ENCODE measurements at regions not wholly inside any gene's neighbourhood (a gene's known extent, or its start where the extent isn't known, plus 50 kb on each side); places are given as distances from the start of the nearest gene placed in this dataset.

DNA sequence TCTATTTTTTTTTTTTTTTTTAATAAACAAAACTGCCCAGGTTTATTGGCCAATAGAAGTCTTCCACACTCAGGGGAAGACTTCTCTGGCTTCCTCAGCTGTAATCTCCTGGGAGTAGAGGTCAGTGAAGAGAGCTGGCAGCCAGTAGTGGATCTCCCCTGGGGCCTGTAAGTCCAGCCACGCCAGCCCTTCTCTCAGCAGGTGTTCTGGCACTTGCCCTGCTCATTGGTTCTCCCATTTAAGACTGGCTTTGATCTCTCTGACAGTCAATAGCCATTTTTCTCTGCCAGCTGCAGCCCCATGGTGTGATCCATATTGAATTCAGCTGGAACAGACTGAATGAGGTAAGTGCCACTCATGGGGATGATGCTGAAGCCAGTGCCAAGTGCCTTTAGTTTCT lies 170.6 kb upstream of the SPHKAP start:
- DNase-seq (ENCODE audit: low read depth, low spot score) = no peak

DNA sequence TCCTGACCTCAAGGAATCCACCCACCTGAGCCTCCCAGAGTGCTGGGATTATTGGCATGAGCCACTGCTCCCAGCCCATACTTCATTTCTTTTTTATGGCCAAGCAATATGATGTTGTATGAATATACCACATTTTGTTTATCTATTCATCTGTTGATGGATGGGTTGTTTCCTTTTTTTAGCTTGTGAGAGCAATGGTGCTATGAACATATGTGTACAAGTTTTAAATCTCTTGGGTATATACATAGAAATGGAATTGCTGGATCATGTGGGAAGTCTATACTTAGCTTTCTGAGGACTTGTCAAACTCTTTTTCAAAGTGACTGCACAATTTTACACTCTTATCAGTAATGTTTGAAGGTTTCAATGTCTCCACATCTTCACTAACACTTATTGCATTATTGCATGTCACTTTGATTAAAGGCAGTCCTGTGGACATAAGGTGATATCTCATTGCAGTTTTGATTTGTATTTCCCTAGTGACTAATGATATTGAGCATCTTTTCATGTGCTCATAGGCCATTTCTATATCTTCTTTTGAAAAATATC lies 167.1 kb upstream of the SPHKAP start:
- no peak for DNase-seq (ENCODE audit: low read depth, low spot score)

GRCh38 chr2:228344531-228344930 lies 163.0 kb upstream of the SPHKAP start:
- no peak for DNase-seq (ENCODE audit: low read depth, low spot score)

GRCh38 chr2:228339525-228339924 lies 158.0 kb upstream of the SPHKAP start:
- no peak for DNase-seq (ENCODE audit: low read depth, low spot score)

DNA sequence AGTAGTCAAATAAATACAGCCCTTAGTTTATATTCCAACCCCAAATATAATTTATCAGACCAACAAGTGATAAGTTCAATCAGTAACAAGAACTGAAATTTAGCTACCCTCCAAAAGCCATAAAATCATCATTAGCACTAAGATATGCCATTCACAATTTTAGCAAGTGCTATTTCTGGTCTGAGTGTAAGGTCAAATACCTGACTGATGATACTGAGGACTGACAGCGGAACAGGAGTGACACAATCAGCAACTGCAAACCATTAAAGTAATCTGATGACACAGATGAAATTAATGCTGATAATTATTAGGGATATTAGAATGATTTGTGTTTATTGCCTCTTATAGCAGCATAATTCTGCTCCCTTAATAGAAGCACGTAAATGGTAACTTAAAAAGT lies 152.7 kb upstream of the SPHKAP start:
- no peak for DNase-seq (ENCODE audit: low read depth, low spot score)

GRCh38 chr2:228329282-228329681 lies 147.8 kb upstream of the SPHKAP start:
- no peak for DNase-seq (ENCODE audit: low read depth, low spot score)

DNA sequence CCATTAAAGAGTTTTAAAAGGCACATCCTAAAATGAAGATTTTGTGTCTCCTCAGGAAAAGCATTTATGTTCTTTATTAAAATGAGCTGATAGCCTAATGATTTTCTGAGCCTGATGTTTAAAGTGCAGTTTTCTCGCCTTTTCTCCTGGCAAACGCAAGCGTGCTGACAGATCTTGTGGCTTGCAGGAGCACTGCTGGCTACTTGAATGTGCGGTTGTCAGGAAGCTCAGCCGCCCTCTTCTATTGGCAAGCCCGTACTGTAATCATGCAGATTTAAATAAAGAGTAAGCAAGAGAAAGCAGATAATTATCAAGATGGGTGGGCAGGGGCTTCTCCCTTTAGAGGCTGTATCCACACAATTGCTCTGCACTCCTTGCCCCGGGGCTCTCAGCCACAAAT lies 139.5 kb upstream of the SPHKAP start:
- DNase-seq (ENCODE audit: low read depth, low spot score) = no peak

GRCh38 chr2:228318218-228318617 lies 136.7 kb upstream of the SPHKAP start:
- DNase-seq (ENCODE audit: low read depth, low spot score) = peak; percentile 12

DNA sequence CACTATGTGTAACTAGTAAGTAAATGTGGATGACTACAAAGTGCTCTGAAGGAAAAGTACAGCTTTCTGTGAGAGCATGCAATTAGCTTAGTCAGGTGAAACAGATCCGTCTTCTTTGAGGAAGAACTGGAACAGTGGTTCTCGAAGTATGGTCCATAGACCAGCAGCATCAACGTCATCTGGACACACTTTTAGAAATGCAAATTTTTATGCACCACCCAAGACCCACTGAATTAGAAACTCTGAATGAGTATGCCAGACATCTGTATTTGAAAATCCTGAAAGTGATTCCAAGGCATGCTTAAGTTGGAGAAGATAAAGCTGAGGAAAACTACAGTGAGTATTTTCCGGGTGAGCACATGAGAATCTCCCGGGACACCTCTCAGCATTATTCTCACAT lies 130.7 kb upstream of the SPHKAP start:
- DNase-seq (ENCODE audit: low read depth, low spot score) = no peak

GRCh38 chr2:228303960-228304359 lies 122.5 kb upstream of the SPHKAP start:
- no peak for DNase-seq (ENCODE audit: low read depth, low spot score)

GRCh38 chr2:228283491-228284171 lies 102.1 kb upstream of the SPHKAP start:
- no peak for DNase-seq (ENCODE audit: low read depth, low spot score)

DNA sequence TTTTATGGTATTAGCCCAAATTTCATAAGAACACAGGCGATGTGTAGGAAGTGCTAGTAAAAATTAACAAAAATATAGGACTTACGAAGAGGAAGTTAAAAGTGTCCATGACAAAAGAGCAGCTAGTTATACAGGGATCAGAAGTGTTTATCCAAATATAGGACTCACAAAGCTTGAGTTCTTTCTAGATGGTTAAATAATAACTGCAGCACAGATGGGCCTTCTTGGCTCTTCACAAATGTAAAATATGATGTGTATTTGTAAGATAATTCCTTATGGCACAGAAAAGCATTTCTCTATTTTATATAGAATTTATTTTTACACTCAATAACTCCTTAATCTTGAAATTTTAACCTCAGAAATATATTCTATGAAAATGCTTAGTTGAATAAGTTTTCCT lies 100.9 kb upstream of the SPHKAP start:
- no peak for DNase-seq (ENCODE audit: low read depth, low spot score)

DNA sequence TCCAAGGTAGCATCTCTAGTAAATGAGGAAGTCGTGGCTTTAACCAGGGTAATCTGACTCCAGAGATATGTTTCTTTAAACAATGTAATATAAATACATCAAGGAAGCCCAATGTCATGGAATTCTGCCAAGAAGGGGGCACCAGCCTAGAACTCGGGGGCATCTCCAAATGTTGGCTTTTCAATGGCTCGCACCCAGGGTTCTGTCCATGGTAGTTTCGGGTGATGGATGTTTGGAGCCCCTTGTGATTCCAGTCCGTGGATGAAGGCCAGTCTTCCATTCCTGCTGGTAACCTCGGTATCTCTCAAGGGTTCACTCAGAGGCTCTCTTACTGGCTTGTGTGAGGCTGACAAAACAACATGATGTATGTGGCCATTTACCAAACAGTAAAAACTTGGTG lies 91.7 kb upstream of the SPHKAP start:
- DNase-seq (ENCODE audit: low read depth, low spot score) = no peak

- no peak for DNase-seq (ENCODE audit: low read depth, low spot score)
Observed at GRCh38 chr2:228269351-228269750, 87.9 kb upstream of the SPHKAP start.

DNA sequence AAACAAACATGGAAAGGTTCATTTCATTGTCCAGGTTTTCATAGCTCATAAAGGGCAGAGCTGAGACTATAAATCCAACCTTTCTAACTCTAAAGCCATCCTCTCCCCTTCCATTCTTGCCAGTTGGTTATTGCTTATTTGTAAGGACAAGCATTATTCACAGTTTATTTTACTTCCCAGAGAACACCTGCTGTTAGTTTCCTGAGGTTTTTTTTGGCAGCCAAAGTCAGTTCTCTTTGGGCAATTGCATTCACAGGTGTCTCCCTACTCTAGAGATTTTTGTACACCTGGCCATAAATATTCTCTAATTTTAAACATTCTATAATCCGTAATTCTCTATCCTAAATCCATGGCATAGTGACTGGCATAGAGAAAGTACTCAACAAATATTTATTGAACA lies 87.3 kb upstream of the SPHKAP start:
- DNase-seq (ENCODE audit: low read depth, low spot score) = no peak

DNA sequence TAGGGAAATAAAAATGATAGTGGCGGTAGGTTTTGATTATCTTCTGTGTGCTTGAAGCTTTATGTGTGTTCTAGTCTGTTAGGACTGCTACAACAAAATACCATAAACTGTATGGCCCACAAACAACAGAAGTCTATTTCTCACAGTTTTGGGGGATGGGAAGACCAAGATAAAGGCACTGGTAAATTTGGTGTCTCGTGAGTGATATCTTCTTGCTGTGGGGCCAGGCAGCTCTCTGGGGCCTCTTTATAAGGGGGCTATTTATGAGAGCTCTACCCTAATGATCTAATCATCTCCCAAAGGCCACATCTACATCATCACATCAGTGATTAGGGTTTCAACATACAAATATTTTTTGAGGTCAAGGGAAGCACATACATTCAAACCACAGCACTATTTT lies 86.8 kb upstream of the SPHKAP start:
- DNase-seq (ENCODE audit: low read depth, low spot score) = no peak

GRCh38 chr2:228263156-228263555 lies 81.7 kb upstream of the SPHKAP start:
- DNase-seq (ENCODE audit: low read depth, low spot score) = no peak

- no peak for DNase-seq (ENCODE audit: low read depth, low spot score)
Observed at GRCh38 chr2:228261546-228261945, 80.1 kb upstream of the SPHKAP start.

GRCh38 chr2:228257379-228257778 lies 75.9 kb upstream of the SPHKAP start:
- DNase-seq (ENCODE audit: low read depth, low spot score) = no peak

DNA sequence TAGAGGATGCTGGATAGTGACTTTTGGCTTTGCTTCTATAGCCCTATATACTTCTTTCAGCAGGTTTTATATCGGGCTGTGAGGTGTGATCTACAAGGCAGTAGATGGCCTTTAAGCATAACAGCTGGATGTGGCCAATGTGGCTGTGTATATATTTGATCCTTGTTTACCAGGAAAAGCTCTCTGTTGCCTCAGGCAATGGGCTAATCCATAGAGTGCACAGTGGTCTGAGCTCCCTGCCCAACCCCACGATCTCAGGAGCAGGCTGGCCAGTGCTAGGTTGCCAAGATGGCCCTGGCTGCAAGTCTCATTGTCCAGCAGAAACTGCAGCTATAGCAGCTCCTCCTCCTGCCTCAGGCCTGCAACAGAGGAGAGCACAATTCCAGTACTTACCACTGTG lies 72.3 kb upstream of the SPHKAP start:
- DNase-seq (ENCODE audit: low read depth, low spot score) = no peak

DNA sequence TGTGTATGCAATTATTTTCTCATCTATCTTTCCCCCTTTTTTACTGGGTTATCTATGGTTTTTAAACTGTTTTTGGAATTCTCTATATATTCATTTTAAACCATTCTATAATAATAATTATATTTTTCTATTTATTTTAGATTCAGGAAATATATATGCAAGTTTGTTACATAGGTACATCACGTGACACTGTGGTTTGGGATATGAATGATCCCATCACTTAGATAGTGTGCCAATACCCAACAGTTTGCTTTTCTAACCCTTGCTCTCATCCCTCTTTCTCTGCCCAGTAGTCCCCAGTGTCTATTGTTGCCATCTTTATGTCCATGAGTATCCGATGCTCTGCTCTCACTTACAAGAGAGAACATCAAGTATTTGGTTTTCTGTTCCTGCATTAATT lies 65.8 kb upstream of the SPHKAP start:
- DNase-seq (ENCODE audit: low read depth, low spot score) = no peak

- DNase-seq (ENCODE audit: low read depth, low spot score) = no peak
Observed at GRCh38 chr2:228245601-228246000, 64.1 kb upstream of the SPHKAP start.

DNA sequence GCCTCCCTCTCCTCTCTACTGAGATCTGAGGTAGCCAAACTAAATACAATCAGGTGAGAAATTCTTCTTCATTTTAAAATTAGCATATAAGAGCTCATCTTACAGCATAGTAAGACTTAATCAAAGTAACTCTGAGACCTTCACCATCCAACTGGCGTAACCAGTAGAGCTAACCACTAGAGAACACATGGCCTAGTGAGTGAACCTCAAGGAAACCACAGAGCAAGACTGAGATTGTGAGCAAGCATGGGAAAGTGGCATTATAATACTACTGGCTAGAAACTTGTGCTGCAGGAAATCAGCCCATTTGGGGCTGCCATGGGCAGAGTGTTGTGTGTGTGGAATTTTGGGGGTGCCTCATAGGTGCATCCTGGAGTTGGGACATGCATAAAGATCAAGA lies 61.1 kb upstream of the SPHKAP start:
- no peak for DNase-seq (ENCODE audit: low read depth, low spot score)
